ENCODE measurements at regions not wholly inside any gene's neighbourhood (a gene's known extent, or its start where the extent isn't known, plus 50 kb on each side); places are given as distances from the start of the nearest gene placed in this dataset.

DNA sequence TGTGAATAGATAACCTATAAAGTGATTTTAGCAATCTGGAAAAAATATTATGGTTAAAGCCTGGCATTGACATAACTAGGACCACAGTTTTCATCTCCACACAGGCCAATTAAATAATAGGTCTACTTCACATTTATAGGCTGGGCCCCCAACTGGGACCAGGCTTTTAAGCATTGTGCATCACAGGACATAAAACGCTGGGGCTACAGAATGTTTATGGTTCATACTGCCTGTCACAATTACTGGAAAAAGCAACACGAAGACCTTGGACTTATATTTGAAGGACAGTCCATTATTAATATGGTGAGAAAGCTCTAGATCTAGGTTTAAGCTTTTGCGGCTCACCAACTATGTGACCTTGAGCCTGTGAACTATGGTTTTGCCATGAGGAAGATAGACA, 94.2 kb downstream of the MFAP3L start:
- TF ChIP-seq, protein P1, sequence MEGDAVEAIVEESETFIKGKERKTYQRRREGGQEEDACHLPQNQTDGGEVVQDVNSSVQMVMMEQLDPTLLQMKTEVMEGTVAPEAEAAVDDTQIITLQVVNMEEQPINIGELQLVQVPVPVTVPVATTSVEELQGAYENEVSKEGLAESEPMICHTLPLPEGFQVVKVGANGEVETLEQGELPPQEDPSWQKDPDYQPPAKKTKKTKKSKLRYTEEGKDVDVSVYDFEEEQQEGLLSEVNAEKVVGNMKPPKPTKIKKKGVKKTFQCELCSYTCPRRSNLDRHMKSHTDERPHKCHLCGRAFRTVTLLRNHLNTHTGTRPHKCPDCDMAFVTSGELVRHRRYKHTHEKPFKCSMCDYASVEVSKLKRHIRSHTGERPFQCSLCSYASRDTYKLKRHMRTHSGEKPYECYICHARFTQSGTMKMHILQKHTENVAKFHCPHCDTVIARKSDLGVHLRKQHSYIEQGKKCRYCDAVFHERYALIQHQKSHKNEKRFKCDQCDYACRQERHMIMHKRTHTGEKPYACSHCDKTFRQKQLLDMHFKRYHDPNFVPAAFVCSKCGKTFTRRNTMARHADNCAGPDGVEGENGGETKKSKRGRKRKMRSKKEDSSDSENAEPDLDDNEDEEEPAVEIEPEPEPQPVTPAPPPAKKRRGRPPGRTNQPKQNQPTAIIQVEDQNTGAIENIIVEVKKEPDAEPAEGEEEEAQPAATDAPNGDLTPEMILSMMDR (conservative IDR thresholded peaks at IDR 0.05) = no peak
- no peak for TF ChIP-seq EZH2 (IDR thresholded peaks at IDR 0.05; ENCODE audit: low read depth)
